Loucy (cell line): ENCODE measurements at regions not wholly inside any gene's neighbourhood (a gene's known extent, or its start where the extent isn't known, plus 50 kb on each side); places are given as distances from the start of the nearest gene placed in this dataset.

Source experiments
- H2AFZ ChIP-seq: fragments of 200-600 bp; sonication (generic); 2 replicates; pipeline ENCODE4 v1.6.0; 2016; ENCODE audit warnings: antibody characterized with exemption, mild to moderate bottlenecking, low read length, moderate library complexity
- H3F3A ChIP-seq: fragments of 200-600 bp; 2 replicates; pipeline ENCODE4 v1.6.0; 2016; ENCODE audit warnings: antibody characterized with exemption, low read depth, mild to moderate bottlenecking
- H3K27me3 ChIP-seq: fragments of 200-600 bp; sonication (generic); 2 replicates; pipeline ENCODE4 v1.6.1; 2014; ENCODE audit warnings: low read length, mild to moderate bottlenecking; ENCODE audit not compliant: insufficient read depth, poor library complexity, severe bottlenecking
- H3K36me3 ChIP-seq: fragments of 200-600 bp; sonication (generic); 2 replicates; pipeline ENCODE4 v1.6.1; 2016; ENCODE audit warnings: low read length; ENCODE audit not compliant: insufficient read depth
- H3K4me1 ChIP-seq: fragments of 200-600 bp; sonication (generic); 2 replicates; pipeline ENCODE4 v1.5.1; 2014; ENCODE audit warnings: low read length, mild to moderate bottlenecking; ENCODE audit not compliant: insufficient read depth, poor library complexity, severe bottlenecking
- H3K4me2 ChIP-seq: fragments of 200-600 bp; sonication (generic); 2 replicates; pipeline ENCODE4 v1.6.0; 2014; ENCODE audit warnings: antibody characterized with exemption, low read length, low read depth, mild to moderate bottlenecking; ENCODE audit not compliant: poor library complexity, severe bottlenecking
- H3K4me3 ChIP-seq: fragments of 200-600 bp; sonication (generic); 2 replicates; pipeline ENCODE4 v1.5.1; 2014; ENCODE audit warnings: low read length, mild to moderate bottlenecking, mixed read lengths; ENCODE audit not compliant: poor library complexity, severe bottlenecking
- H3K79me2 ChIP-seq: fragments of 200-600 bp; sonication (generic); 2 replicates; pipeline ENCODE4 v1.6.1; 2014; ENCODE audit warnings: low read length; ENCODE audit not compliant: insufficient read depth
- H3K9ac ChIP-seq: fragments of 200-600 bp; sonication (generic); 2 replicates; pipeline ENCODE4 v1.6.0; 2014; ENCODE audit warnings: mild to moderate bottlenecking, low read depth, low read length, moderate library complexity; ENCODE audit not compliant: poor library complexity, severe bottlenecking
- H3K9me2 ChIP-seq: fragments of 200-600 bp; sonication (generic); replicated peaks from 2 replicates; pipeline ENCODE4 v1.6.1; 2016; ENCODE audit warnings: low read depth, low read length, mixed read lengths
- H3K9me3 ChIP-seq: fragments of 200-600 bp; sonication (generic); 2 replicates; pipeline ENCODE4 v1.6.1; 2014; ENCODE audit warnings: mild to moderate bottlenecking, antibody characterized with exemption, low read length, low read depth; ENCODE audit not compliant: insufficient read depth
- H4K20me1 ChIP-seq: fragments of 200-600 bp; sonication (generic); 2 replicates; pipeline ENCODE4 v1.6.0; 2014; ENCODE audit warnings: antibody characterized with exemption, low read length, mild to moderate bottlenecking; ENCODE audit not compliant: insufficient read depth, poor library complexity, severe bottlenecking
- EZH2phosphoT487 ChIP-seq: fragments of 200-600 bp; IDR thresholded peaks from 2 replicates; pipeline ENCODE4 v1.6.1; 2018; ENCODE audit warnings: antibody characterized with exemption, mild to moderate bottlenecking, moderate library complexity, borderline replicate concordance
- TF ChIP-seq, protein P1 (sequence below): fragments of 200-600 bp; sonication (generic); conservative IDR thresholded peaks from 2 replicates; pipeline ENCODE4 v1.5.1; 2014; ENCODE audit warnings: mild to moderate bottlenecking, antibody characterized with exemption, low read length

DNA sequence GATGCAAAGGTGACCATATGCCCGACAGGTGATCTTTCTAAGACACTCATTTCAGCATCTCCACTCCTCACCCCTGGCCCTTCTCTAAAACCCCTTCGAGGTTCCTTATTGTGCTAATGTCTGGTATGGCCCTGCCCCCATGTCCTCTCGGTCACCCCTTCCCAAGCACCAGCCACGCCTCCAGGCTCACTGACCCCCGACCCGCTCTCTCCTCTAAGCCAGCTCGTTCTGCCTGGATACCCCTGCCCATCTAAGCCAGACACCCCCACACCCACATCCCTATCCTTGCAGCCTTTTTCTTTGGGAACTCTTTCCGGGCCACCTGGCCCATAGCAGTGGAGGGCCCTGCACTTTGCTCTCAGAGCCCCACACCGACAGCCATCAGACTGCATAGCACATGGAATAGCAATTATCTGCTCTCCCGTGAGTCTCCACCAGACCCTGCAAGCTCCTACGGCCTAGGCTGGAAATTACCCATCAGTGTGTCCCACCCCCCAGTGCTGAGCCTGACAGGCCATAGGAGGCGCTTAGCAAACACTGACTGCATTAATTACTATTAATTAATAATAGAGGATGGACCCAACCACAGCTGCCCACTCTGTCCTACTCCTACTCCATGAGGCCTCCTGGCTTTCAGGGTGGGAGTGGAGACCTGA, 176.7 kb downstream of the TMEM132E start:
- Histone ChIP-seq H2AFZ (no peak overlapping the region), H3K4me3 (no peak overlapping the region), H3K4me1 (no peaks in the 10 kb centered on the region), H3K9ac (peak overlapping the region; percentile 13), H4K20me1 (no peaks in the 10 kb centered on the region), H3K9me3 (no peaks in the 10 kb centered on the region), H3F3A (no peaks in the 10 kb centered on the region), H3K79me2 (no peaks in the 10 kb centered on the region), H3K27me3 (no peaks in the 10 kb centered on the region), H3K36me3 (no peaks in the 10 kb centered on the region), H3K9me2 (no peaks in the 10 kb centered on the region), H3K4me2 (no peak overlapping the region)
- no peak for TF ChIP-seq EZH2phosphoT487
- TF ChIP-seq, protein P1, sequence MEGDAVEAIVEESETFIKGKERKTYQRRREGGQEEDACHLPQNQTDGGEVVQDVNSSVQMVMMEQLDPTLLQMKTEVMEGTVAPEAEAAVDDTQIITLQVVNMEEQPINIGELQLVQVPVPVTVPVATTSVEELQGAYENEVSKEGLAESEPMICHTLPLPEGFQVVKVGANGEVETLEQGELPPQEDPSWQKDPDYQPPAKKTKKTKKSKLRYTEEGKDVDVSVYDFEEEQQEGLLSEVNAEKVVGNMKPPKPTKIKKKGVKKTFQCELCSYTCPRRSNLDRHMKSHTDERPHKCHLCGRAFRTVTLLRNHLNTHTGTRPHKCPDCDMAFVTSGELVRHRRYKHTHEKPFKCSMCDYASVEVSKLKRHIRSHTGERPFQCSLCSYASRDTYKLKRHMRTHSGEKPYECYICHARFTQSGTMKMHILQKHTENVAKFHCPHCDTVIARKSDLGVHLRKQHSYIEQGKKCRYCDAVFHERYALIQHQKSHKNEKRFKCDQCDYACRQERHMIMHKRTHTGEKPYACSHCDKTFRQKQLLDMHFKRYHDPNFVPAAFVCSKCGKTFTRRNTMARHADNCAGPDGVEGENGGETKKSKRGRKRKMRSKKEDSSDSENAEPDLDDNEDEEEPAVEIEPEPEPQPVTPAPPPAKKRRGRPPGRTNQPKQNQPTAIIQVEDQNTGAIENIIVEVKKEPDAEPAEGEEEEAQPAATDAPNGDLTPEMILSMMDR: no peak

DNA sequence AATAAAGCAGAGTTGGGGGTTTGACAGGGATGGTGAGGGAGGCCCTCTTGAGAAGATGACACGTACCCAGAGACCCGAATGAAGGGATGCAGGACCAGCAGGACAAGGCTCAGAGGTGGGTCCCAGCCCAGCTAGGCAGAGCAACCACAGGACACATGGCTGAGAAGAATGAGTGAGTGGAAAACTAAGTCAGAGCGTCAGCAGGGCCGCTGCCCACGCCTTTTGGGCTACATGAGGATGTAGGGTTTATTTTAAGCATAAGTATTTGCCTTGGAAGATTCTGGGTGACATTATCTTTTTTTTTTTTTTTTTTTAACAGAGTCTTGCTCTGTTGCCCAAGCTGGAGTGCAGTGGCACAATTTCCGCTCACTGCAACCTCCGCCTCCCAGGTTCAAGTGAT, 176.0 kb downstream of the TMEM132E start:
- Histone ChIP-seq H3K27me3 (no peaks in the 10 kb centered on the region), H3K4me1 (no peaks in the 10 kb centered on the region), H3K9ac (no peak overlapping the region), H3K4me2 (no peak overlapping the region), H3K9me3 (no peaks in the 10 kb centered on the region), H2AFZ (no peak overlapping the region), H3K9me2 (no peaks in the 10 kb centered on the region), H4K20me1 (no peaks in the 10 kb centered on the region), H3K4me3 (no peak overlapping the region), H3K36me3 (no peaks in the 10 kb centered on the region), H3K79me2 (no peaks in the 10 kb centered on the region), H3F3A (no peaks in the 10 kb centered on the region)
- TF ChIP-seq, protein P1: no peak
- TF ChIP-seq EZH2phosphoT487: no peak

DNA sequence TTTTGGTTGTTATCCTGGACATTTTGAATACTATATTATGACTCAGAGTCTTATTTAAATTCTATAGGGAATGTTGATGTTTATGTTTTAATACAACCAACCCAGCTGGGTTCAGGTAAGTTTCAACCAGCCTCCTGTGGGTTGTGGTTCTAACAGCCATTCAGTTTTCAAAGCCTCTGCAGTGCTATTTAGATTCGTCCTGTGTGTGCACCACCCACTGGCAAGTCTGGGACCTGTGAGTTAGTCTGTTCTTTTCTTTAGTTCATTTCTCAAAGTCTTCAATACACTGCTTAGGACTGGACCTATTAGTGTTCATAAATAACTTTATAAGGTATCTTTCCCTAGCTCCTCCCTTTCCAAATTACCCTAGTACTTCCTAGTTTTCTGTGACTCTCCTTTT, 170.6 kb downstream of the TMEM132E start:
- H4K20me1 ChIP-seq: no peaks in the 10 kb centered on the region

More for the DNA sequence above, 170.6 kb downstream of the TMEM132E start:
- TF ChIP-seq, protein P1: peak; percentile 38
- TF ChIP-seq EZH2phosphoT487: no peak
- Histone ChIP-seq H3K27me3 (no peaks in the 10 kb centered on the region), H3K4me2 (no peak overlapping the region), H3K36me3 (no peaks in the 10 kb centered on the region), H3F3A (no peaks in the 10 kb centered on the region), H2AFZ (no peak overlapping the region), H3K79me2 (no peaks in the 10 kb centered on the region), H3K9me3 (no peaks in the 10 kb centered on the region), H3K4me1 (no peaks in the 10 kb centered on the region), H3K4me3 (no peak overlapping the region), H3K9me2 (no peaks in the 10 kb centered on the region), H3K9ac (no peak overlapping the region)
